Astrocyte (in vitro differentiated cells and primary cell): ENCODE measurements at regions not wholly inside any gene's neighbourhood (a gene's known extent, or its start where the extent isn't known, plus 50 kb on each side); places are given as distances from the start of the nearest gene placed in this dataset.

Experiments used
- EZH2 ChIP-seq: IDR thresholded peaks from 2 replicates; pipeline ENCODE4 v1.6.1; 2012; ENCODE audit warnings: mild to moderate bottlenecking, low read length, inconsistent platforms; ENCODE audit not compliant: insufficient read depth
- TF ChIP-seq, protein P1 (sequence below): IDR thresholded peaks from 2 replicates; pipeline ENCODE4 v1.5.1; 2011; ENCODE audit warnings: low read depth, mild to moderate bottlenecking, inconsistent platforms, low read length, moderate library complexity; ENCODE audit not compliant: insufficient read depth

DNA sequence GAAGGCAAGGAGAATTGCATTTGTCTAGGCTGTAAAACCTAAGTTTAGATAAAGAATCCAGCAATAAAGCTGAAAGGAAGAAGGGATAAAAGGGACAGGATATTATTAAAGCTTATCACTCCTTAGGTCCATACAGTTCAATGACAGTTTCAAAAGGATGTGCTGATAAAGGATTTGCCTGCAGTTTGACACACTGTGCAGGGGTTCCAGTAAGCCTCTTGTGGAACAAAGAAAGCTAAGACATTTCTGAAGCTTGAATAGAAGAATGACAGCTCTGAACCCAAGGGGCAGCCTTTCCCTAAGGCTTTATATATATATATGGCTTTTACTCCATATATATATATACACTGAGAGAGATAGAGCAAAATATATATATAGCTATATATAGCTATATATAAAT lies 276.8 kb upstream of the GRM3 start:
- TF ChIP-seq, protein P1, sequence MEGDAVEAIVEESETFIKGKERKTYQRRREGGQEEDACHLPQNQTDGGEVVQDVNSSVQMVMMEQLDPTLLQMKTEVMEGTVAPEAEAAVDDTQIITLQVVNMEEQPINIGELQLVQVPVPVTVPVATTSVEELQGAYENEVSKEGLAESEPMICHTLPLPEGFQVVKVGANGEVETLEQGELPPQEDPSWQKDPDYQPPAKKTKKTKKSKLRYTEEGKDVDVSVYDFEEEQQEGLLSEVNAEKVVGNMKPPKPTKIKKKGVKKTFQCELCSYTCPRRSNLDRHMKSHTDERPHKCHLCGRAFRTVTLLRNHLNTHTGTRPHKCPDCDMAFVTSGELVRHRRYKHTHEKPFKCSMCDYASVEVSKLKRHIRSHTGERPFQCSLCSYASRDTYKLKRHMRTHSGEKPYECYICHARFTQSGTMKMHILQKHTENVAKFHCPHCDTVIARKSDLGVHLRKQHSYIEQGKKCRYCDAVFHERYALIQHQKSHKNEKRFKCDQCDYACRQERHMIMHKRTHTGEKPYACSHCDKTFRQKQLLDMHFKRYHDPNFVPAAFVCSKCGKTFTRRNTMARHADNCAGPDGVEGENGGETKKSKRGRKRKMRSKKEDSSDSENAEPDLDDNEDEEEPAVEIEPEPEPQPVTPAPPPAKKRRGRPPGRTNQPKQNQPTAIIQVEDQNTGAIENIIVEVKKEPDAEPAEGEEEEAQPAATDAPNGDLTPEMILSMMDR = no peak
- no peak for TF ChIP-seq EZH2
